ENCODE measurements at regions not wholly inside any gene's neighbourhood (a gene's known extent, or its start where the extent isn't known, plus 50 kb on each side); places are given as distances from the start of the nearest gene placed in this dataset.
"Not testable (repeated sequence)": the region's sequence is repeated elsewhere in the genome, so short reads cannot be mapped to it uniquely, and the experiment has no call there.

- DNase-seq (ENCODE audit: extremely low read depth in 1 of 11, low read depth in 9 of 11, low spot score in 4 of 11) = no peak
These were observed 165.0 kb downstream of the MEX3B start for GRCh38 chr15:81880833-81881232.

GRCh38 chr15:81880314-81880713, 165.5 kb downstream of the MEX3B start:
- DNase-seq (ENCODE audit: extremely low read depth in 1 of 11, low read depth in 9 of 11, low spot score in 4 of 11) = no peak

DNA sequence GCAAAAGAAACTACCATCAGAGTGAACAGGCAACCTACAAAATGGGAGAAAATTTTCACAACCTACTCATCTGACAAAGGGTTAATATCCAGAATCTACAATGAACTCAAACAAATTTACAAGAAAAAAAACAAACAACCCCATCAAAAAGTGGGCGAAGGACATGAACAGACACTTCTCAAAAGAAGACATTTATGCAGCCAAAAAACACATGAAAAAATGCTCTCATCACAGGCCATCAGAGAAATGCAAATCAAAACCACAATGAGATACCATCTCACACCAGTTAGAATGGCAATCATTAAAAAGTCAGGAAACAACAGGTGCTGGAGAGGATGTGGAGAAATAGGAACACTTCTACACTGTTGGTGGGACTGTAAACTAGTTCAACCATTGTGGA, 170.1 kb downstream of the MEX3B start:
- DNase-seq (ENCODE audit: extremely low read depth in 1 of 11, low read depth in 9 of 11, low spot score in 4 of 11) = not testable (repeated sequence)

GRCh38 chr15:81870746-81871106, 175.1 kb downstream of the MEX3B start:
- DNase-seq (ENCODE audit: extremely low read depth in 1 of 11, low read depth in 9 of 11, low spot score in 4 of 11) = not testable (repeated sequence)

GRCh38 chr15:81870062-81870745, 175.6 kb downstream of the MEX3B start:
- not testable (repeated sequence) for DNase-seq (ENCODE audit: extremely low read depth in 1 of 11, low read depth in 9 of 11, low spot score in 4 of 11)

- DNase-seq (ENCODE audit: extremely low read depth in 1 of 11, low read depth in 9 of 11, low spot score in 4 of 11) = no peak
These were observed 176.5 kb downstream of the MEX3B start for GRCh38 chr15:81869161-81869954.

DNA sequence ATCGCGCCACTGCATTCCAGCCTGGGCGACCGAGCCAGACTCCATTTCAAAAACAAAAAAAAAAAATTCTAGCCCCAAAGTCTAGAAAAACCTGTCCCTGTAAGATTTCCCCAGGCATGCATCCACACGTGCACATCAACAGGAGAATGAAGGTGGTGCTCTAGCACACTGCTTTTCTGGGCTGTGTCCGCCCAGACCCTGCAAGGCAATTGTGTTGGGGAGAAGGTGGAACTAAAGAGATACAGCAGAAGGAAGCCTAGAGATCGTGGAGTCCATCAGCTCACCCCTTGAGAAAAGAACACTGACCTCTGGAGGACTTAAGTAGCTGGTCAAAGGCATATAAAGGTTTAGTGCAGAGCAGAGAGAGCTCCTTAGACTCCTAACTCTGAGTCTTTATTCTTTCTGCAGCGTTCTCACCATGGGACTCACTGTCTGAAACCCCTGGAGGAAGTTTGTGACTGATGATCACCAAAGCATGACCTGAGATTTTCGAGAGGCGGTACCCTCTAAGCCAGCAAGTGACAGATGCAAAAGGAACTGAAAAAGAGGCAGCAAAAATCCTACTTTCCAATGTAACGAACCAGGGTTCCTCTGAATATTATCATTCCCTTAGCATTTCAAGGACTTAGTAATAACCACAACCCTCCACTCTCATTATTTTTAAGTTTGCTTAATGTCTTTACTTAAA, 179.8 kb downstream of the MEX3B start:
- DNase-seq (ENCODE audit: extremely low read depth in 1 of 11, low read depth in 9 of 11, low spot score in 4 of 11) = no peak

- DNase-seq (ENCODE audit: extremely low read depth in 1 of 11, low read depth in 9 of 11, low spot score in 4 of 11) = no peak
These were observed 182.7 kb downstream of the MEX3B start for GRCh38 chr15:81863162-81863561.

GRCh38 chr15:81859737-81860516, 185.9 kb downstream of the MEX3B start:
- DNase-seq (ENCODE audit: extremely low read depth in 1 of 11, low read depth in 9 of 11, low spot score in 4 of 11) = no peak

- DNase-seq (ENCODE audit: extremely low read depth in 1 of 11, low read depth in 9 of 11, low spot score in 4 of 11) = no peak
These were observed 187.2 kb downstream of the MEX3B start for GRCh38 chr15:81858586-81858985.

DNA sequence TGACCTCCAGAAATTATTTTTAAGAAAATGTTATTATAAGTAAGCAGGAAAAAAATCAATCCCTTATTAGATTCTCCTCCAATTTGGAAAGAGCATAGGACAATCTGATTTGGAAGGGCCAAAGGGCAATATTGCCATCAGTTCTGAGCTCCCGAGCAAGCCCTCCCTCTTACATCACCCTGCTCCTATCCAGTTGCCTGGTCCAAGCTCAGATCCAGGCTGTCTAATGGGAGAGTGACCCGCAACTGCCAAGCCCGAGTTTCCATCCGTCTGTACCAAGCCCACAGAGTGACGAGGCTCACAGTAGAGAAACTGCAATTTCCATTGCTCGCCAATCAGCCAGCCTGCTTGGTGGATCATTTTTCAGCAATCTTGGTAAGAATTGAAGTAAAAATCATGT, 187.7 kb downstream of the MEX3B start:
- DNase-seq (ENCODE audit: extremely low read depth in 1 of 11, low read depth in 9 of 11, low spot score in 4 of 11) = no peak

GRCh38 chr15:81856634-81857026, 189.2 kb downstream of the MEX3B start:
- DNase-seq (ENCODE audit: extremely low read depth in 1 of 11, low read depth in 9 of 11, low spot score in 4 of 11) = no peak

DNA sequence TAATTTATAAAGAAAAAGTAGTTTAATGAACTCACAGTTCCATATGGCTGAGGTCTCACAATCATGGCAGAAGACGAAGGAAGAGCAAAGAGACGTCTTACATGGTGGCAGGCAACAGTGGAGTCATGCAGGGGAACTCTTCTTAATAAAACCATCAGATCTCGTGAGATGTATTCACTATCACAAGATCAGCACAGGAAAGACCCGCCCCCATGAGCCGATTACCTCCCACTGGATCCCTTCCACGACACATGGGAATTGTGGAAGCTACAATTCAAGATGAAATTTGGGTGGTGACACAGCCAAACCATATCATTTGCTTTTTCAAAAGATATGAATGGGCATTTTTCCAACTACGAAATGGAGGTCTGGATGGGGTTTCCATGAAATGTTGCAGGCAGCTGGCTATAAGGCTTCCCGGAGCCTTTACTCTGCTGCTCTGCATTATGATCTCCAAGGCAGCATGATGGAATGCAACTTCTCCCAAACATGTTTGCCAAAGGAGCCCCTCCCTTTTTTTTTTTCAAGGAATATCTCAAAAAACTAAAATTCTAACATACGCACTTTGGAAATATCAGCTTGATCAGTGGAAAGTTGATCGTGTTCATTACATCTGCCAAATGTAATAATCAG, 189.7 kb downstream of the MEX3B start:
- no peak for DNase-seq (ENCODE audit: extremely low read depth in 1 of 11, low read depth in 9 of 11, low spot score in 4 of 11)

DNA sequence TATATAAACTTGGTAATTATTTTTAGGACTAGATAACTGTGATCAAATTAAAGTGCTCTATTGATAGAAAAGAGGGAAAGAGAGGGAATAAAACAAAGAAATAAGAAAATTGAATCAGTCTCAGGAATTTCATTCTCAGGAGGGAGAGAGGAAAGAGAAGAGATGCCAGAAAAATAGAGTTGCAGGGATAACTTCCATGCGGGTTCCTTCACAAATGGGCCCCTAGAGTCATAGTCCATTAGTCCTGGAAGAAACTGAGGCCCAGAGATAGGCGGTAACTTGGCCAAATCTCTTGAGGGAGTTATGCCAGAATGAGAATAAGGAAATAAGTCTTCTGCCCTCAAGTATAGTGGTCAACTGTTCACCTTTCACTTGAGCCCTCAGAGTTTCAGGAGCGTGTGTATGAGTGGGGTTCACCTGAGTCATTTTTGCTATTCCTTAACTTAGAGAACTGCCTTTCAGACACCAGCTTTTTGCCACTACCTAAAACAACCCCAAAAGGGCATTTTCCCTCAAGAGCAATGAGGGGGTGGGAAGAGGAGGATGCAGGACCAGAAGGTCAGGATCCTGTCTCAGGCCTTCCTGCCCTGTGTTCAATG, 192.6 kb downstream of the MEX3B start:
- DNase-seq (ENCODE audit: extremely low read depth in 1 of 11, low read depth in 9 of 11, low spot score in 4 of 11) = no peak

DNA sequence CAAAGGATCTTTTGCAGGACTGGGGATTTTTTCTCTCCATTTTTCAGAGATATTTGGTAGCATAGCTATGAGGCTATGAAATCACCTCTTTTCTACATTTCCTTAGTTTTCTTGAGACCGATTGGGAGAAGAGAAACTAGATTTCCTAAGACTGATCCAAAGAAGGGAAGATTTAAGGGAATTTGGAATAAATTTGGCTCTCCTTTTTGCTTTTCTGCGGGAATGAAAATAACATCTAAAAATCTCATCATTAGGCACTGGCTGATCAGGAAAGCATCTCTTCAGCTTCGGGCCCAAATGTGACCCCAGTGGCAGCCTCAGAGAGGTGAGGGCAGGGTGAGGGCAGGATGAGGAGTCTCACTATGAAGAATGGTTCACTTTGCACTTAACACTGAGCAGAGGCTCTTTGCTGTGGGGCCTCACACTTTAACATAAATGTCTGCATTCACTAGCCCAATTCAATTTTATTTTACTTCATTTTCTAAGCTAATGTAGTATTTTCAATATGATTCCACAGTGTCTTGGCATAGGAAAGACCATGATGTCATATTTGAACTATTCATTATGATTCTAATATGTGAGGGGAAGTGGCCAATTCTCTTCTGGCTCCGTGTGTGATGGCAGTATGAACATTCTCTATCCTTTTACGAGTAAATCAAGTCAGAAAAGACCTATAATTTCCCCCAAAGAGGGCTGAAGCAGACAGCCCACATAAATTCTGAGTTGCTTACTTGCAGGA, 193.2 kb downstream of the MEX3B start:
- no peak for DNase-seq (ENCODE audit: extremely low read depth in 1 of 11, low read depth in 9 of 11, low spot score in 4 of 11)

DNA sequence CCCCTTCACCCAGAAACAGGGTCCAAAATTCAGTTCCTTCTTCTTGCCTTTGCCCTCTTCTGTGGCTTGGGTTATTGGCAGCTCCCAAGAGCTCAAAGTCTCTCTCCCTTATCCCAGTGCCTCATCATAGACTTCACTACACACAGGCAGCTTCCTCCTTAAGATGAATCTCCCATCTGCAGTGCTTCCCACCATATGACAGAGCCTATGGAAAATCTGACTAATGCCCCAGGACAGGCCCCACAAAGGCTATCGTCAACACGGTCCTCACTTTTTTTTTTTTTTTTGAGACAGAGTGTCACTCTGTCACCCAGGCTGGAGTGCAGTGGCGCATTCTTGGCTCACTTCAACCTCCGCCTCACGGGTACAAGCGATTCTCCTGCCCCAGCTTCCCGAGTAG, 194.1 kb downstream of the MEX3B start:
- DNase-seq (ENCODE audit: extremely low read depth in 1 of 11, low read depth in 9 of 11, low spot score in 4 of 11) = no peak

DNA sequence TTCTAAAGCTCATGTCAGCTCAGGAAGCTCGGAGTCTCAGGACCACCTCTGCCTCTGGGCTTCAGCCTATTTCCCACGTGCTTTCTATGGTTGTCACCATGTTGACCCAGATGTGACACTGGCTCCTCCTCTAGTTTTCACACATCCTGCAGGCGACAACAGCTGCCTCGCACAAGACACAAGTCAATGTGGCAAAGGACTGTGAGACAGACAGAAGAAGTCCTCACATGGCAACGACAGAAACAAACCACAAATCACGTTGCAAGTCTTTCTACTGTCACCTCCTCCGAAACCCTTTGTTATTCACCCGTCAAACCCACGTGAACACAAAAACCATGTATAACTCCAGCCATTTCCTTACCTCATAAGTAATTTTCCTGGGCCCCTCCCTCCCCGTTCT, 194.5 kb downstream of the MEX3B start:
- DNase-seq (ENCODE audit: extremely low read depth in 1 of 11, low read depth in 9 of 11, low spot score in 4 of 11) = no peak

DNA sequence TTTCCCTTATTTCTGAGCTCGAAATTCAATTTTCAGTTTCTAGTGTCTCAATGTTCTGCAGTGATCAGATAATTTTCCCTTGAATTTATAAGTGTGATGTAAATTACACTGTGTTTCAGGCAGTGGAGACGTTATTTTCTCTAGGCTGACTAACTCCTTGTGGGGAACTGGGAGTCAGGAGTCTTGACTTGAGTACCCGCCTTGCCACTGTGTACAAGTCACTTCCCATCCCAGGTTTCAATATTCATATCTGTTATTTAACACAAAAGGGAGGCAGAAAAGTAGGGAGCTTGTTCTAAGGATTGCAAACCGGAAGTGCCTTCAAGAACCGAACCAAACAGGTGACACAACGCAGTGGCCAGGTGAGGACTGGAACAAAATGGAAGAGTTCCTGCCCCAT, 196.5 kb downstream of the MEX3B start:
- DNase-seq (ENCODE audit: extremely low read depth in 1 of 11, low read depth in 9 of 11, low spot score in 4 of 11) = no peak
